Osteoblast (primary cell): ENCODE measurements at regions not wholly inside any gene's neighbourhood (a gene's known extent, or its start where the extent isn't known, plus 50 kb on each side); places are given as distances from the start of the nearest gene placed in this dataset.

ENCODE experiments used
- DNase-seq: peaks from one replicate; pipeline ENCODE4 v3.0.0; 2011; ENCODE audit warnings: low spot score, mixed read lengths; ENCODE audit not compliant: insufficient read length; ENCODE audit errors: missing footprints
- H2AFZ ChIP-seq: 2 replicates; pipeline ENCODE4 v1.6.0; 2011; ENCODE audit warnings: mild to moderate bottlenecking, low read length
- H3K27ac ChIP-seq: 2 replicates; pipeline ENCODE4 v1.5.1; 2011; ENCODE audit warnings: mild to moderate bottlenecking, low read depth, low read length, moderate library complexity
- H3K27me3 ChIP-seq: 2 replicates; pipeline ENCODE4 v1.6.0; 2012; ENCODE audit warnings: mild to moderate bottlenecking, control low read depth, inconsistent platforms, low read length, moderate library complexity; ENCODE audit not compliant: insufficient read depth
- H3K36me3 ChIP-seq: 2 replicates; pipeline ENCODE4 v1.5.1; 2011; ENCODE audit warnings: mild to moderate bottlenecking, low read length, control low read depth, moderate library complexity; ENCODE audit not compliant: insufficient read depth
- H3K4me1 ChIP-seq: 2 replicates; pipeline ENCODE4 v1.5.1; 2011; ENCODE audit warnings: mild to moderate bottlenecking, low read length, control low read depth, moderate library complexity; ENCODE audit not compliant: insufficient read depth
- H3K4me2 ChIP-seq: 2 replicates; pipeline ENCODE4 v1.6.0; 2011; ENCODE audit warnings: mild to moderate bottlenecking, low read length; ENCODE audit not compliant: insufficient read depth
- H3K4me3 ChIP-seq: fragments of 200-600 bp; sonication (generic); 3 replicates; pipeline ENCODE4 v1.5.1; 2012; ENCODE audit warnings: mild to moderate bottlenecking, low read length, inconsistent platforms; ENCODE audit not compliant: insufficient read depth
- H3K79me2 ChIP-seq: 2 replicates; pipeline ENCODE4 v1.6.0; 2012; ENCODE audit warnings: mild to moderate bottlenecking, low read length, control low read depth, inconsistent platforms; ENCODE audit not compliant: insufficient read depth
- H3K9me3 ChIP-seq: 2 replicates; pipeline ENCODE4 v1.5.1; 2011; ENCODE audit warnings: low read depth, low read length, control low read depth
- H4K20me1 ChIP-seq: 2 replicates; pipeline ENCODE4 v1.6.0; 2012; ENCODE audit warnings: mild to moderate bottlenecking, low read length, control low read depth; ENCODE audit not compliant: insufficient read depth
- CTCF ChIP-seq: IDR thresholded peaks from 2 replicates; pipeline ENCODE4 v1.5.1; 2011; ENCODE audit warnings: mild to moderate bottlenecking, low read depth, low read length, moderate library complexity; ENCODE audit errors: extremely low read depth

- Histone ChIP-seq H3K27me3 (no peaks in the 10 kb centered on the region), H3K36me3 (no peaks in the 10 kb centered on the region), H3K4me3 (no peak overlapping the region), H2AFZ (no peak overlapping the region), H3K27ac (peak overlapping the region; percentile 64), H4K20me1 (no peaks in the 10 kb centered on the region), H3K9me3 (no peaks in the 10 kb centered on the region), H3K4me1 (peaks cover 24% of the 10 kb centered on the region), H3K4me2 (peak overlapping the region; percentile 12), H3K79me2 (no peaks in the 10 kb centered on the region)
- peak; percentile 51 for DNase-seq
- no peak for TF ChIP-seq CTCF
These were observed 90.1 kb upstream of the DAAM1 start for GRCh38 chr14:59098377-59098776.

- Histone ChIP-seq H3K9me3 (no peaks in the 10 kb centered on the region), H2AFZ (no peak overlapping the region), H3K4me2 (no peak overlapping the region), H4K20me1 (no peaks in the 10 kb centered on the region), H3K27me3 (no peaks in the 10 kb centered on the region), H3K27ac (no peak overlapping the region), H3K4me3 (no peak overlapping the region), H3K79me2 (no peaks in the 10 kb centered on the region), H3K36me3 (no peaks in the 10 kb centered on the region), H3K4me1 (peaks cover 28% of the 10 kb centered on the region)
- TF ChIP-seq CTCF = no peak
- DNase-seq = no peak
These were observed 88.3 kb upstream of the DAAM1 start for GRCh38 chr14:59100205-59100604.

- no peak for DNase-seq
These were observed 87.0 kb upstream of the DAAM1 start for GRCh38 chr14:59101476-59101875.

GRCh38 chr14:59103396-59103795 lies 85.1 kb upstream of the DAAM1 start:
- no peaks in the 10 kb centered on the region for H3K9me3 ChIP-seq
- H3K4me2 ChIP-seq = no peak overlapping the region
- peaks cover 14% of the 10 kb centered on the region for H3K4me1 ChIP-seq
- no peak for TF ChIP-seq CTCF
- H3K27ac ChIP-seq = peak overlapping the region; percentile 31
- no peak overlapping the region for H2AFZ ChIP-seq
- no peaks in the 10 kb centered on the region for H3K79me2 ChIP-seq
- no peak overlapping the region for H3K4me3 ChIP-seq
- peak; percentile 61 for DNase-seq
- H4K20me1 ChIP-seq = no peaks in the 10 kb centered on the region
- no peaks in the 10 kb centered on the region for H3K36me3 ChIP-seq
- H3K27me3 ChIP-seq = no peaks in the 10 kb centered on the region

More at GRCh38 chr14:59101476-59101875, 87.0 kb upstream of the DAAM1 start:
- Histone ChIP-seq H3K27me3 (no peaks in the 10 kb centered on the region), H3K36me3 (no peaks in the 10 kb centered on the region), H3K27ac (no peak overlapping the region), H3K4me2 (no peak overlapping the region), H4K20me1 (no peaks in the 10 kb centered on the region), H3K79me2 (no peaks in the 10 kb centered on the region), H3K4me1 (peaks cover 28% of the 10 kb centered on the region), H2AFZ (no peak overlapping the region), H3K9me3 (no peaks in the 10 kb centered on the region), H3K4me3 (no peak overlapping the region)
- TF ChIP-seq CTCF = no peak
